Transverse colon (tissue), 4 donors: ENCODE measurements at regions not wholly inside any gene's neighbourhood (a gene's known extent, or its start where the extent isn't known, plus 50 kb on each side); places are given as distances from the start of the nearest gene placed in this dataset.

ENCODE experiments used
- DNase-seq: peaks from one replicate; pipeline ENCODE4 v3.0.0-alpha.2; 2019
- H3K27ac ChIP-seq, 4 donors: fragments of 200-600 bp; sonication (generic); 2 replicates each; pipeline ENCODE4 v1.5.1; 2016 to 2018; ENCODE audit warnings: inconsistent platforms in 4 of 4
- H3K27me3 ChIP-seq: fragments of 200-600 bp; sonication (generic); 2 replicates; pipeline ENCODE4 v1.5.1; 2017; ENCODE audit warnings: inconsistent platforms
- H3K36me3 ChIP-seq, 4 donors: fragments of 200-600 bp; sonication (generic); 2 replicates each; pipeline ENCODE4 v1.5.1; 2017 to 2019; ENCODE audit warnings: inconsistent platforms in 4 of 4
- H3K4me1 ChIP-seq, 4 donors: fragments of 200-600 bp; sonication (generic); 2 replicates each; pipeline ENCODE4 v1.5.1; 2017 to 2020; ENCODE audit warnings: inconsistent platforms in 4 of 4
- H3K4me3 ChIP-seq, 4 donors: fragments of 200-600 bp; sonication (generic); 1 replicate in 1 of 4; 2 replicates in 3 of 4; pipeline versions ENCODE4 v1.5.1 to v1.6.1; 2017 to 2019; ENCODE audit warnings: inconsistent platforms in 4 of 4
- H3K9me3 ChIP-seq, 2 donors: fragments of 200-600 bp; sonication (generic); 2 replicates each; pipeline ENCODE4 v1.5.1; 2017 to 2019; ENCODE audit warnings: inconsistent platforms in 2 of 2
- EP300 ChIP-seq: sonication (generic); formaldehyde crosslinking; IDR thresholded peaks from one replicate; pipeline ENCODE4 v1.6.1; 2017; ENCODE audit warnings: antibody characterized with exemption, low read depth
- POLR2A ChIP-seq: fragments of 450-650 bp; IDR thresholded peaks from one replicate; pipeline ENCODE4 v1.6.1; 2016; ENCODE audit warnings: antibody characterized with exemption, mild to moderate bottlenecking, moderate library complexity
- POLR2AphosphoS5 ChIP-seq, 3 donors: sonication (generic); formaldehyde crosslinking; IDR thresholded peaks; one replicate each; pipeline ENCODE4 v1.6.1; 2016; ENCODE audit warnings: antibody characterized with exemption in 3 of 3
- WGBS, 2 donors: methylation state at CpG; one replicate each; pipeline ENCODE4 v1.1.5; 2018; ENCODE audit warnings: low coverage in 1 of 2; 5-methylcytosine and 5-hydroxymethylcytosine counted together
- in situ Hi-C, 4 donors: fragments of 200-750 bp; cut with MboI; loops; one replicate each; pipeline versions ENCODE4 v1.15.0 to v1.15.1; 2017; ENCODE audit warnings: low sequenced_read_pairs in 3 of 4, low pct_ligation_motif_present in 1 of 4, low pct_unique_long_range_greater_than_20kb in 1 of 4
- intact Hi-C: fragments of 100-400 bp; cut with DNase I; formaldehyde crosslinking; loops from one replicate; pipeline ENCODE4 v1.15.1; 2023; ENCODE audit warnings: low total_unique reads
- TF ChIP-seq, protein P1 (sequence below), 5 experiments: fragments of 200-600 bp in 3 of 5; fragments of 450-650 bp in 2 of 5; sonication (generic) in 3 of 5; IDR thresholded peaks; 1 replicate in 2 of 5; 2 replicates in 3 of 5; pipeline ENCODE4 v1.5.1; 2016 to 2017; ENCODE audit warnings: antibody characterized with exemption in 5 of 5, inconsistent platforms in 3 of 5, mild to moderate bottlenecking in 2 of 5, moderate library complexity in 1 of 5

DNA sequence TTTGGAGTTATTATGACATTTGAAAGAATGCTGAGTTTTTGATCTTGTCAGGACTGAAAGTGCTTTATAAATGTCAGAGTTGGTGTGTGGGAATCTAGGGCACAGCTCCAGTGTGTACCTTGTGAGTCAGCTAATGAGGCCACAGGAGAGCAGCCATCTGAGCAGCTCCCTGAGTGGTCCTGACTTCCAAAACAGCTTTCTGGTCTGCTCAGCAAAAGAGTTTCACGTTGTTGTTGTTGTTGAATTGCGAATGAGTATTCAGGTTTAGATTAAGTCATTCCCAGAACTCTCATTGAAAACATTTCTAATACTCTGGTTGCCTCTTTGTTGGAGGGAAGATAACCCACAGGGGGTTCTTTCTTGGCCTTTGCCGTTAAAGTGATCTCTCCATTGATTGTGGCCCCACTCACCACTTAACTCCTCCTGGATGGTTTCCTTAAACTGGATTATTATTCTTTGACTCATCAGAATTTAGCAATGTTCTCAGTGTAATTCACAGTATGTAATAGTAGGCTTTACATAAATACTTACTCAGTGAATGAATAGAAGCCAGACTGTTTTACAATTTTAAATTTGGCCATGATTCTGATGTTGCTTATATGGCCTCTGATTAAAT, 125.1 kb upstream of the SGCD start:
- TF ChIP-seq POLR2AphosphoS5 (IDR thresholded peaks at IDR 0.05) (no peak), POLR2A (no peak), EP300 (no peak)
- TF ChIP-seq, protein P1, sequence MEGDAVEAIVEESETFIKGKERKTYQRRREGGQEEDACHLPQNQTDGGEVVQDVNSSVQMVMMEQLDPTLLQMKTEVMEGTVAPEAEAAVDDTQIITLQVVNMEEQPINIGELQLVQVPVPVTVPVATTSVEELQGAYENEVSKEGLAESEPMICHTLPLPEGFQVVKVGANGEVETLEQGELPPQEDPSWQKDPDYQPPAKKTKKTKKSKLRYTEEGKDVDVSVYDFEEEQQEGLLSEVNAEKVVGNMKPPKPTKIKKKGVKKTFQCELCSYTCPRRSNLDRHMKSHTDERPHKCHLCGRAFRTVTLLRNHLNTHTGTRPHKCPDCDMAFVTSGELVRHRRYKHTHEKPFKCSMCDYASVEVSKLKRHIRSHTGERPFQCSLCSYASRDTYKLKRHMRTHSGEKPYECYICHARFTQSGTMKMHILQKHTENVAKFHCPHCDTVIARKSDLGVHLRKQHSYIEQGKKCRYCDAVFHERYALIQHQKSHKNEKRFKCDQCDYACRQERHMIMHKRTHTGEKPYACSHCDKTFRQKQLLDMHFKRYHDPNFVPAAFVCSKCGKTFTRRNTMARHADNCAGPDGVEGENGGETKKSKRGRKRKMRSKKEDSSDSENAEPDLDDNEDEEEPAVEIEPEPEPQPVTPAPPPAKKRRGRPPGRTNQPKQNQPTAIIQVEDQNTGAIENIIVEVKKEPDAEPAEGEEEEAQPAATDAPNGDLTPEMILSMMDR (IDR thresholded peaks at IDR 0.05): no peak
- intact Hi-C loops: no loop called here
- Histone ChIP-seq H3K4me3 (no peak overlapping the region), H3K9me3 (no peaks in the 10 kb centered on the region), H3K27ac (no peak overlapping the region), H3K36me3 (no peaks in the 10 kb centered on the region), H3K27me3 (no peaks in the 10 kb centered on the region), H3K4me1 (no peaks in the 10 kb centered on the region)
- no peak for DNase-seq
- in situ Hi-C loops: no loop called here
- 66 to 74% methylated on average over 3 of the region's 3 CpGs for WGBS, 2 donors

DNA sequence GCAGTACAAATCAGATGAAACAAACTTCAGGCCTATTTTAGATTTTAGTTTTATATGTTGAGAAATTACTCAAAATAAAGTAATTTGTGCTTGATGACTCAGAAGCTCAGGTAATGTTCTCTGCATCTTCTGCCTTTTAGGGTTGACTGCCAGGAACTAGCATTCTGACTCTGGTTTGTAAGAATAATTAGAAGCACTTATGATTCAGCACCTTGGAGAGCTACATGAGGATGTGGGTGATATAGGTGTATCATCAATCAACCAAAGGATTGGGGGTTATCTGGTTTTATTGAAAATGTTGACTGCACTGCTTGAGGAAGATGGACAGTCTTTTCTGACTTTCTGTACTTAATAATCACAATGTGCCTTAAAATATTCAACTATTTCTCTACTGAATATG, 118.7 kb upstream of the SGCD start:
- no peaks in the 10 kb centered on the region for H3K27me3 ChIP-seq
- DNase-seq: no peak
- in situ Hi-C loops: no loop called here
- TF ChIP-seq, protein P1 (IDR thresholded peaks at IDR 0.05): no peak
- TF ChIP-seq EP300 (no peak), POLR2A (no peak), POLR2AphosphoS5 (IDR thresholded peaks at IDR 0.05) (no peak)
- H3K4me3 ChIP-seq: no peak overlapping the region
- no peaks in the 10 kb centered on the region for H3K36me3 ChIP-seq
- peaks cover 0 to 3% of the 10 kb centered on the region in 2 donors for H3K9me3 ChIP-seq
- H3K4me1 ChIP-seq: no peaks in the 10 kb centered on the region
- intact Hi-C loops: no loop called here
- H3K27ac ChIP-seq: no peak overlapping the region

DNA sequence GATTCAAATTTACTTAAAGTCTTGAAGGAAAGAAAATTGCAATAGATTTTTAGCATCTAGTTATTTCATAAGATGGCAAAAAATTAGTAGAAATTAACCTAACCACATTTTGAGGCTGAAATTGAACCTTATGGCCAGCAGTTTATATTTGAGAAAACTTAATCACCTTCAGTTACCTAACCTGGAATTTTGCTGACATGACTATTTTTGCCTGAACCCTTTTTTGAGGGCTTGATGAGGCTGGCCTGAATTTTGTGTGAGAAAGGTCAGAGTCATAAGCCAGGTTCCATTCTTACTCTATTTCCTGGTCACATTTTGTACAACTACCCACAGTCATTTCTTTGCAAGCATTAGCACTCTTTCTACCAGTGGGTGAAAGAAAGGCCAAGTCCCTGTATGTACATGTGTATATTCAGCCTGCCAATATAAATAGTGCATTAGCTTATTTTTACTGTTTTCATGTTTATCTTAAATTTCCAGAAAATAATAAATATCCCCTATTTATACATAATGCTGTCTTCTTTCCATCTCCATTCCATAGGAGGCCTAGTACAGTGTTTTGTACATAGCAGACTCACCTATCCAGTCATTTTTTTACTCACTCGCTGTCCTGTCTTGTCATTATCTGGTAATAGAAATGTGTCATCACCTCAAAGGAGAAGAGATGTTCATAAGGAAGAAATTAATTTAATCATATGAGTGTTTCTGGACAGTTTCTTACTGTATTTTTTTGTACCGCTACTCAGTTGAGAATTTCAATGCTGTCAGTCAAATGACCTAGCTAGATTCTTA, 108.4 kb upstream of the SGCD start:
- TF ChIP-seq, protein P1 (IDR thresholded peaks at IDR 0.05): no peak
- TF ChIP-seq POLR2AphosphoS5 (IDR thresholded peaks at IDR 0.05): no peak
- no peak for TF ChIP-seq POLR2A
- TF ChIP-seq EP300: no peak
- Histone ChIP-seq H3K27me3 (no peaks in the 10 kb centered on the region), H3K4me1 (no peaks in the 10 kb centered on the region), H3K36me3 (no peaks in the 10 kb centered on the region), H3K4me3 (no peak overlapping the region), H3K9me3 (no peaks in the 10 kb centered on the region), H3K27ac (no peak overlapping the region)
- 84 to 94% methylated on average over 2 of the region's 2 CpGs for WGBS, 2 donors
- in situ Hi-C loops: no loop called here
- DNase-seq: no peak
- intact Hi-C loops: loop anchor here (10.0 kb wide), 1 partner anchor 1716 kb away; no protein-coding TSS in a partner anchor

DNA sequence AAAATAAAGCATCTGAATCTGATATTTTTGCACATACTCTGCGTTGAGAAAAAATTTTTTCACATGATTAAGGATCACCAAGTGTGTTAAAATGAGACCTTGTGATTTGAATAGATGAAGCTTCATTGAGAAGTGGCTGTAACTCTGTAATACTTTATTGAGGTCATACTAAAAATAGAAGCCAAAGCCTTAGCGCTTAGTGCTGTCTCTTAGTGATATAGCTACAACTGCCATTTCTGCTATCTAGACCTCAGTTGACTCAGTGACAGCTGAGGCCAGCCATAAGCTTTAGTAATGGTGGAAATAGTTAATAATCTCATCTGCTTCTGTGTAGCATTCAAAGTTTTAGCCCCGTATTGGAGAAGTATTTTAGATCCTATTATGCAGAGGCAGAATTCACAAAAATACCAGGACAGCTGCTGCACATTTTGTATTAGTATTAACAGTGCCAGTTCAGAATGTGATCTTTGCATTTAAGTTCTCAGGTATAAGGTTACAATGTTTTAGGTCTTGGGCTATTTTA, 107.4 kb upstream of the SGCD start:
- H3K4me3 ChIP-seq: no peak overlapping the region
- H3K4me1 ChIP-seq: no peaks in the 10 kb centered on the region
- no peaks in the 10 kb centered on the region for H3K9me3 ChIP-seq
- 61 to 74% methylated on average over 3 of the region's 3 CpGs for WGBS, 2 donors
- in situ Hi-C loops (no loop called here), intact Hi-C loops (loop anchor here (10.0 kb wide), 1 partner anchor 1715 kb away; no protein-coding TSS in a partner anchor)
- H3K27me3 ChIP-seq: no peaks in the 10 kb centered on the region
- no peaks in the 10 kb centered on the region for H3K36me3 ChIP-seq
- no peak for DNase-seq
- TF ChIP-seq POLR2AphosphoS5 (IDR thresholded peaks at IDR 0.05) (no peak), POLR2A (no peak), EP300 (no peak)
- TF ChIP-seq, protein P1 (IDR thresholded peaks at IDR 0.05): no peak
- H3K27ac ChIP-seq: no peak overlapping the region
